ENCODE measurements at regions not wholly inside any gene's neighbourhood (a gene's known extent, or its start where the extent isn't known, plus 50 kb on each side); places are given as distances from the start of the nearest gene placed in this dataset.
"Not testable (repeated sequence)": the region's sequence is repeated elsewhere in the genome, so short reads cannot be mapped to it uniquely, and the experiment has no call there.

- no peak for DNase-seq
Observed at GRCh38 chr7:86592185-86592584, 51.5 kb upstream of the GRM3 start.

- no peak for DNase-seq
Observed at GRCh38 chr7:86574006-86574405, 69.7 kb upstream of the GRM3 start.

- no peak for DNase-seq
Observed at GRCh38 chr7:86558680-86559501, 84.8 kb upstream of the GRM3 start.

GRCh38 chr7:86534641-86535040 is 109.1 kb upstream of the GRM3 start:
- DNase-seq: no peak

GRCh38 chr7:86504229-86504628 is 139.5 kb upstream of the GRM3 start:
- DNase-seq: no peak

- no peak for DNase-seq
Observed at GRCh38 chr7:86499986-86500385, 143.7 kb upstream of the GRM3 start.

- no peak for DNase-seq
Observed at GRCh38 chr7:86485827-86486226, 157.9 kb upstream of the GRM3 start.

GRCh38 chr7:86479144-86479543 is 164.6 kb upstream of the GRM3 start:
- no peak for DNase-seq

GRCh38 chr7:86477343-86477935 is 166.3 kb upstream of the GRM3 start:
- DNase-seq: no peak

GRCh38 chr7:86470763-86471162 is 172.9 kb upstream of the GRM3 start:
- no peak for DNase-seq

- DNase-seq: peak; percentile 60
Observed at GRCh38 chr7:86469680-86470295, 173.9 kb upstream of the GRM3 start.

- DNase-seq: no peak
Observed at GRCh38 chr7:86454753-86455152, 189.0 kb upstream of the GRM3 start.

GRCh38 chr7:86453454-86453853 is 190.3 kb upstream of the GRM3 start:
- DNase-seq: no peak

- DNase-seq: no peak
Observed at GRCh38 chr7:86448856-86449255, 194.9 kb upstream of the GRM3 start.

- DNase-seq: no peak
Observed at GRCh38 chr7:86445285-86445684, 198.4 kb upstream of the GRM3 start.

GRCh38 chr7:86444245-86444644 is 199.5 kb upstream of the GRM3 start:
- no peak for DNase-seq

- DNase-seq: not testable (repeated sequence)
Observed at GRCh38 chr7:86440420-86440819, 203.3 kb upstream of the GRM3 start.

GRCh38 chr7:86437951-86438450 is 205.7 kb upstream of the GRM3 start:
- DNase-seq: no peak

GRCh38 chr7:86431761-86432160 is 211.9 kb upstream of the GRM3 start:
- no peak for DNase-seq

- no peak for DNase-seq
Observed at GRCh38 chr7:86411814-86412213, 231.9 kb upstream of the GRM3 start.

GRCh38 chr7:86407291-86407690 is 236.4 kb upstream of the GRM3 start:
- no peak for DNase-seq

GRCh38 chr7:86391813-86392212 is 251.9 kb upstream of the GRM3 start:
- no peak for DNase-seq

- DNase-seq: not testable (repeated sequence)
Observed at GRCh38 chr7:86375602-86376001, 268.1 kb upstream of the GRM3 start.

GRCh38 chr7:86372262-86372661 is 271.4 kb upstream of the GRM3 start:
- no peak for DNase-seq
